ENCODE measurements at regions not wholly inside any gene's neighbourhood (a gene's known extent, or its start where the extent isn't known, plus 50 kb on each side); places are given as distances from the start of the nearest gene placed in this dataset.

GRCh38 chr1:178033019-178033418 is 60.9 kb upstream of the RASAL2 start:
- intact Hi-C loops (cut with DNase I) = no loop called here
- Histone ChIP-seq H3K27ac (replicated peaks in 1 of 4) (no peak overlapping the region), H3K36me3 (peaks cover 0 to 11% (median 4%) of the 10 kb centered on the region in 4 donors), H3K9me3 (no peaks in the 10 kb centered on the region), H3K27me3 (no peaks in the 10 kb centered on the region), H3K4me3 (no peak overlapping the region), H3K4me1 (peaks cover 8 to 27% (median 18%) of the 10 kb centered on the region in 4 donors)
- WGBS = 82% methylated on average over 2 of the region's 2 CpGs
- TF ChIP-seq POLR2AphosphoS5 (IDR thresholded peaks at IDR 0.05) (no peak), EP300 (IDR thresholded peaks at IDR 0.05) (no peak), CTCF (IDR thresholded peaks at IDR 0.05) (no peak), POLR2A (IDR thresholded peaks at IDR 0.05; ENCODE audit: low read depth) (no peak)
- no peak for DNase-seq (ENCODE audit: extremely low spot score)

- Histone ChIP-seq H3K4me3 (no peak overlapping the region), H3K36me3 (peaks cover 0 to 11% (median 4%) of the 10 kb centered on the region in 4 donors), H3K27me3 (no peaks in the 10 kb centered on the region), H3K9me3 (no peaks in the 10 kb centered on the region), H3K27ac (replicated peaks in 1 of 4) (no peak overlapping the region), H3K4me1 (peaks cover 14 to 35% (median 25%) of the 10 kb centered on the region in 4 donors)
- intact Hi-C loops (cut with DNase I) = loop anchor here (5.0 kb wide), 2 partner anchors 248 to 263 kb away; no protein-coding TSS in a partner anchor
- TF ChIP-seq CTCF (IDR thresholded peaks at IDR 0.05) (no peak), POLR2AphosphoS5 (IDR thresholded peaks at IDR 0.05) (no peak), POLR2A (IDR thresholded peaks at IDR 0.05; ENCODE audit: low read depth) (no peak), EP300 (IDR thresholded peaks at IDR 0.05) (no peak)
- WGBS = 60% methylated on average over 2 of the region's 2 CpGs
- no peak for DNase-seq (ENCODE audit: extremely low spot score)
These were observed 59.2 kb upstream of the RASAL2 start for GRCh38 chr1:178034676-178035075.

DNA sequence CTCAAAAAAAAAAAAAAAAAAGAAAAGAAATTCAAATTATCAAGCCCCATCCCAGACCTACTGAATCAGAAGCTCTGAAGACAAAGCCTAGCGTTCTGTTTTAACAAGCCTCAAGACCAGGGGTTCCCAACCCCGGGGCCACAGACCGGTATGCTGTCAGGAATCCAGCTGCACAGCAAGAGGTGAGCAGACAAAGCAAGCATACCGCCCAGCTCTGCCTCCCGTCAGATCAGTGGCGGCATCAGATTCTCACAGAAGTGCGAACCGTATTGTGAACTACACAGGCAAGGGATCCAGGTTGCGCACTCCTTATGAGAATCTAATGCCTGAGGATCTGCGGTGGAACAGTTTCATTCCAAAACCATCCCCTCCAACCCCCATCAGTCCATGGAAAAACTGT is 57.8 kb upstream of the RASAL2 start:
- Histone ChIP-seq H3K4me1 (peaks cover 14 to 35% (median 24%) of the 10 kb centered on the region in 4 donors), H3K36me3 (peaks cover 0 to 2% (median under 1%) of the 10 kb centered on the region in 4 donors), H3K27me3 (no peaks in the 10 kb centered on the region), H3K27ac (replicated peaks in 1 of 4) (no peak overlapping the region), H3K4me3 (no peak overlapping the region), H3K9me3 (no peaks in the 10 kb centered on the region)
- DNase-seq (ENCODE audit: extremely low spot score) = no peak
- intact Hi-C loops (cut with DNase I) = loop anchor here (5.0 kb wide), 2 partner anchors 246 to 261 kb away; no protein-coding TSS in a partner anchor
- TF ChIP-seq EP300 (IDR thresholded peaks at IDR 0.05) (no peak), CTCF (IDR thresholded peaks at IDR 0.05) (no peak)
- WGBS = over 99% methylated on average over 10 of the region's 10 CpGs

- no peak for TF ChIP-seq EP300 (IDR thresholded peaks at IDR 0.05)
- TF ChIP-seq POLR2A (IDR thresholded peaks at IDR 0.05; ENCODE audit: low read depth) = no peak
- peak; percentile 38 to 49 (median 40) for TF ChIP-seq CTCF (IDR thresholded peaks at IDR 0.05)
- peak; percentile 68 to 70 for TF ChIP-seq POLR2AphosphoS5 (IDR thresholded peaks at IDR 0.05)
- WGBS = 3% methylated on average over 35 of the region's 58 CpGs
- Histone ChIP-seq H3K4me1 (peaks cover 14 to 25% (median 18%) of the 10 kb centered on the region in 4 donors), H3K27ac (replicated peaks in 1 of 4) (peak overlapping the region; percentile 52 to 81 (median 72)), H3K4me3 (peak overlapping the region; percentile 68 to 78 (median 72)), H3K27me3 (no peaks in the 10 kb centered on the region), H3K9me3 (no peaks in the 10 kb centered on the region), H3K36me3 (no peaks in the 10 kb centered on the region)
- no peak for DNase-seq (ENCODE audit: extremely low spot score)
- intact Hi-C loops (cut with DNase I) = loop anchor here (5.0 kb wide), 2 partner anchors 245 to 260 kb away; no protein-coding TSS in a partner anchor
These were observed 56.2 kb upstream of the RASAL2 start for GRCh38 chr1:178037510-178038253.
